GM19372 (cell line): ENCODE measurements at regions not wholly inside any gene's neighbourhood (a gene's known extent, or its start where the extent isn't known, plus 50 kb on each side); places are given as distances from the start of the nearest gene placed in this dataset.
"Not testable (repeated sequence)": the region's sequence is repeated elsewhere in the genome, so short reads cannot be mapped to it uniquely, and the experiment has no call there.

Source experiments
- ATAC-seq: cut with Tn5 transposase; IDR thresholded peaks from one replicate; pipeline ENCODE4 v1.9.1; 2021; ENCODE audit warnings: mild to moderate bottlenecking, low read depth, moderate library complexity; ENCODE audit not compliant: unreplicated experiment

- no peak for ATAC-seq
Observed at GRCh38 chr4:116070283-116070682, 956.9 kb upstream of the NDST4 start.

DNA sequence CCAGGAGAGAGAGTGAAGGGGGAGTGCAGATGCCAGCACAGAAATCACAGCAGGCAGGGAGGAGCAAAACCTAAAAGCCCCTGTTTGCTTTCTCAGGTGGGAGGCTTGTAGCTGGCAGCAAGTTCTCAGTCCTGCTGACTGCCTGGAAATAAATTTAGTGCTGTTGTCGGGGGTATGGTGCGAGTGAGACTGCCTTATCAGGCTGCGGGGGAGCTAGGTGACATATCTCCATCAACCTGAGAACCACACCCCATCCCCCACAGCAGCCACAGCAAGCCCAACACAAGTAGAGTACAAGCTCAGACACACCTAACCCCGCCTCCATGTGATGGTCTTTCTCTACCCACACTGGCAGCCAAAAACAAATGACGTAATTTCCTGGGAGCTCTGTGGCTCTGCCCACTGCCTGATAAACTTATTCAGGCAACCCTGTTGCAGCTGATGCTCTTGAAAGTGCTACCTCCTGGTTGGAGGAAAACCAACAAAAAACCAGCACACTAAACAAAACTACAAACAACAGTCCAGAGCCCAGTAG lies 953.4 kb upstream of the NDST4 start:
- no peak for ATAC-seq

DNA sequence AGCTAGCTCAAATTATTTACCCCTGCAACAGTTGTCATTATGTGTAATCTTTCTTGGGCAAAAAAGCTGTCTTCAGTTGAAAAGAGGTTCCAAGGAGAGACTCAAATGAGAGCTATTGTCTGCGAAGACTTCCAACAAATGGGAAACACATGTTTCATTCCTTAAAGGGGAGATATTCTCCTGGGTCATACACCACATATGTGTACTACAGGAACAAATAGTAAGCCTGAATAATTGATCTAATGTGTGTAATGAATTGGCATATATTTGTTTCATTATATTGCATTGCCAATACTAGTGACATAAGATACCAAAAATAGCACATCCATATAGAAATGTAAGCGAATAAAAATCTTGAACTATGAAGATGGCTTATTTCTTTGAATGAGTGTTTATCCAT lies 950.9 kb upstream of the NDST4 start:
- ATAC-seq = no peak

GRCh38 chr4:116059361-116059760 lies 945.9 kb upstream of the NDST4 start:
- ATAC-seq = no peak

DNA sequence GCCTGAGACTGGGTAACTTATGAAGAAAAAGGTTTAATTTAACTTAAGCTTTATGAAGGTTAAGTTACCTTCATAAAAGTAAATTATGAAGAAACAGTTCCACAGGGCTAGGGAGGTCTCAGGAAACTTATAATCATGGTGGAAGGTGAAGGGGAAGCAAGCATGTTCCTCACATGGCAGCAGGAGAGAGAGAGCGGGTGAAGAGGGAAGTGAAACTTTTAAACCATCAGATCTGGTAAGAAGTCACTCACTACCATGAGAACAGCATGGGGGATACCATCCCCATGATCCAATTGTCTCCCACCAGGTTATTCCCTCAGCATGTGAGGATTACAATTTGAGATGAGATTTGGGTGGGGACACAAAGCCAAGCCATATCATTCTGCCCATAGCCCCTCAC lies 944.7 kb upstream of the NDST4 start:
- ATAC-seq = no peak

DNA sequence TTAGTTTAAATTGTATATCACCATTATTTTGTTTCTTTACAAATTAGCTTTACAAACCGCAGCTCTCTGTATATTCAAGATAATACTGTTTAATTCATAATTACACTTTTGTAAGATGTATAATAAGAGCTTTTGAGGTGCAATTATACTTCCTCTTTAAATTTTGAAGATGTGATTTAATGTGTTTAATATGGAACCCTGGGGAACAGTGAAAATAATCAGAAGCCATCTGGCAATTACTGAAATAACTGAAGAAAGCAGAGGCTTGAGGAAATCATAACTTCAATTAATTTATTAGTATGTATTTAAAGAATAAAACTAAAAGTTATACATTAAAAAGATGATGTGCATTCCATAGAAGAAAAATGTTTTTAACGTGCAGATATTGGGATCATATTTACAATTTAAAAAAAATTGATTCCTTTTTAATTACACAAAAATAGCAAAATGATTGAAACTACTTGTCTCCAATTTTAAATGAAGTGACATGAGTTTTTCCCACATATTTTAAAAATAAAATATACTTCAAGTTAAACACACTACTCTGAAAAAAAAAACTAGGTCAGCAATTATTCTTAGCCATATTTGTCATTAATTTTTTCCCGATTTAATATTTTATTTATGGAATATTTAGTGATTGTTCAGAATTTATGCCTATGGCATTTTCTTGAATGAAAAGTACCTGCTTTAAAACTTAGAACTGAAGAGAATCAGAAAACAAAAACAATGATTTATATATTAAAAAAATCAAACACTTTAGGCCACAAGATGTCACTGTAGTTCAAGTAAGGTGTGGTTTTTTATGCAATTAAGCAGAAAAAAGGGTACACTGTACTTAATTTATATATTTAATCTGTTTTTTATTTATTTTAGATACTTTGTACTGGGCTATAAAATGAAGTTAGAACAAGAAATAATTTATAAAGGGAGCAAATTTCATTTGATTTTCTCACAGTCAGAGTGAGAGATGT lies 942.7 kb upstream of the NDST4 start:
- no peak for ATAC-seq

DNA sequence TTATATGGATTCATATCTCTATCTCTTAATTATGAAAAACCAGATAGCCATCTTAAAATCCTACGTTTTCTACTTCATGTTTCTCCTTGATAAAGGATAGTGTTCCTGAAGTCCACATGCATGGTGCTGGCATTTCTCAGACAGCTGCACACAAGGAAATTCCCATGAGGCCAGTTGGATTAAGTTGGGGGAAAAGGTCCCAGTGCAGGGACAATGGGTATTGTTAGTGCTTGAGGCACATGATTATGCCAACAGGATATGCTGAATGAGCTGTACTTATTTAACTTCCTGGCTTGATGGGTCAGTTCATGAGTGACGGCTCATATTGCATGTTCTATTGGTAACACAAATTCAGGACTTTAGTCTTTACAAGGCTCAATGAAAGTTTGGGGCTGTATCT lies 913.9 kb upstream of the NDST4 start:
- no peak for ATAC-seq

DNA sequence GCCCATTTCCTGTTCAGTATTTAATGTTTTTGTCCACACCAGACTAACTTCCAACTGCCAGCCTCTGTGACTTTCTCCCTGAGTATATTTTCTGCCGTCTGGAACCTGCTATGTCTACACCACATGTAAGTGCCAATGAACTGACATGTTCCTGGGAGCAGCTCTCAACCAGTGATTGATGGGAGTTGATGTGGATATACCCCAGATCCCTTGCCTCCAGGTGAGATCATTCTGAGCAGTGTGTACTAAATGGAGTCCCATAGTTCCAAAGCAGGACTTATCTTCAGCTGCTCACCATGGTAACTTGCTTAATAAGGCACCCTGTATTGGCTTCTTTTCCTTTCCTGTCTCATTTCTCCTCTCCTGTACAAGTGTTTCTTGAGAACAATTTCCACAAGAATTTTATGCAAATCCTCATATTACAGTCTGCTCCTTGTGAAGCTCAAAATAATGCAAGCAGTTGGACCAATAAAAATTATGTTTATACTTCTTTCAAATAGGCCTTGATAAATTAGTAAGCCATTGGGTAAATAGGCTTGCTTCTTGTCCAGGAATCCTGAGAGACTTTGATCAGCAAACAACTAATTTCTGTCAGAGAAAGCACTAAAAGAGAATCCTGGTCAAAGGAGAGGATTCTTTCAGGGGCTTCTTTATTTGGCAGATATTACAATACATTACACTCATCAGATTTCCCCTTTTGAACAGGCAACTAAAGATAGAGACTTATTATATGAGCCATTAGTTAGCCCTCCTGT lies 911.7 kb upstream of the NDST4 start:
- no peak for ATAC-seq

GRCh38 chr4:116023049-116023448 lies 909.6 kb upstream of the NDST4 start:
- ATAC-seq = no peak

DNA sequence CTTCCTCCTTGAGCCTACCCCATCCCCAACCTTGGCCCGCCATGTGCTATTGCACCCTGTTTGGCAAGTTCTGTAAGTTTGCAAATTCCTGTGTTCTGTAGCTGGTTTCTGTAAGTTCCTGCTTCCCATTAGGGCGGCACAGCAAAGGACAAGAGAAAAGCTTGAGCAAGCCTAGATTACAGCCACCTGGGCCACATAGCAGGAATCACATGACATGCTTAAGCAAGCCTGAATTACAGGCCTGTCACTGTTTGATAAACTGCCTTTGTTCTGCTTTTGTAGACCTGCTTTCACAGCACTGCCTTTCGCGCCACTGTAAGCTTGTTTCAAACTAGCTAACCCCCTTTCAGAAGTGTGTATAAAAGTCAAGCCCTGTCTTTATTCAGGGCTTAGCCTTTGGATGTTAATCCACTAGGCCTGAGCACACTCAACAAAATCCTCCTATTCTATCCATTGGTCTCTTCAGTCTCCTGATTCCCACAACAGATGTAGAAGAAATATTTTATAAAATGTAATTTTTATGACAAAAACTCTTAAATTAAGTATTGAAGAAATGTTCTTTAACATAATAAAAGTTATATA lies 906.8 kb upstream of the NDST4 start:
- no peak for ATAC-seq

DNA sequence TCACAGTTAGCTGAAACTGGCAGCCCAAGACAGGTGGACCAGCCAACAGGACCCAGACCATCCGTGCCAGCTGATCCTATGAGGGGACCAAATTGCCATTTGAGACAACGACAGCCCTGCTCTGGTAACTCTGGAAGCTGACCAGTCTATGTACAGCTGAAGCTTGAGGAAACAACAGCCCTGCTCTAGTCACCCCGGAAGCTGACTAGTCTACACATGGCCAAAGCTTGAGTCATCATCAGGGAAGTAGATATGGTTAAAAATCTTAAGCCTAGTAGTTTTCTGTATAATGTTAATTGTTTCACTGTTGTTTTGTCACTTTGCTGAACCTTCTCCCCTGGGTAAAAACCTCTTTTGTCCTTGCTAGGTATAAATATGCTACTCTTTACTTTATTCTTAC lies 905.4 kb upstream of the NDST4 start:
- ATAC-seq = no peak

GRCh38 chr4:116016201-116016600 lies 902.8 kb upstream of the NDST4 start:
- no peak for ATAC-seq

GRCh38 chr4:116015549-116015948 lies 902.1 kb upstream of the NDST4 start:
- no peak for ATAC-seq

- no peak for ATAC-seq
Observed at GRCh38 chr4:116015062-116015461, 901.6 kb upstream of the NDST4 start.

DNA sequence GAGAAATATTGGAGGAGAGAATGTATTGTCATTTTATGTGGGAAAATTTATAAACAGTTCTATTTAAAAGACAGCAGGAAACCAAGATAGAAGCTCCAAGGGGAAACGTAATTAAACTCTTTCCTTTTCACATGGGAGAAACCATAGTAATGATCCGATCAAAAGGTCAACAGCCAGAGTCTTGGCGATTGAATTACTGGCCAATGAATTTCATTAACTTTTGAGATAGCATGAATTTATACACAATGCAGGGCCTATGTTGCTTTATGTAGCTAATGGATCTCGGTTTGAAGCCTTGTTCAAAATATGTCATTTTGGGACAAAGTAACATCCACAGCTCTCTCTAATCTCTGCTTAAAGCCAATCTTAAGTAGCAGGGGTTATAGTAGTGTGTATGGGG lies 897.5 kb upstream of the NDST4 start:
- ATAC-seq = no peak

DNA sequence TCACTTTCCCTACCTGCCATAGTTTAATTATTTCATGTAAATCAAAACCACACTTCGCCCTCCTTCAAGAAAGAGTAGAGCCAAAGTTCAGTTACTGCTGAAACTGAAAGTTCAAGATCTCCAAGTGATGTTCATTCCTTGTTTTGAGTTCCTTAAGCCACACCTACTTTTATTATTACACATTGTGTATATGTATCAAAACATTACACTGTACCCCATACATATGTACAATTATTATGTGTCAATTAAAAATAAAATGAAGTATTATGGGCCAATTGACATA lies 892.3 kb upstream of the NDST4 start:
- ATAC-seq = no peak

DNA sequence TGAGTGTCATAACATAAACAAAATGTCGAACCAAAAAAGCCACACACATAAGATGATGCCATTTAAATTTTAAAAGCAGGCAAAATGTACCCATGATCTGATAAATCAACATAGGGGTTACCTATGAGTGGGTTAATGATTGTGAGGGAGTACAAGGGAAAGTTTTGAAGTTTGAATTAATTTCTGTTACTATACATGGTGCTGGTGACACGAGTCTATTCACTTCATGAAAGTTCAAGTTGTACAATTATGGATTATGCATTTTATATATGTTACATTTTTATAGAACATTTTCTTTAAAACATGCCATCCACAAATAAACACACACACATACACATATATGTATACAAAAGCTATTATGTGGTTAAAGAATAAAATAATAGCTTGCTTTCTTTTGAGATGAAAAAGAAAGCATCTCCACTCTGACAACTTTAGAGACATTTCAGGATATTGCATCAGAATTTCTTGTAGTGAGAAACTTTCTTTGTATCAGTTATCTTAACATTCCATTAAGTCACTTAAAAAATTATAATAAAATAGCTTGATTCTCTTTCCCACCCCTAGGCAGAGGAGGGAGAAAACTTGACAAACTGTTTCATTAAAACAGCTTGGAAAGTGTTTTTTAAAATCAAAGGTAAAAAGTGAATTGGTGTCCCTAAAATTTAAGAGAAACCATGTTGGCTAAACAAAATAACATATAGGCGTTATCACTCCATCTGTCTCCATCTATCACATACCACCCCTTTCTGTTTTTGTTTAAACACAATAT lies 891.8 kb upstream of the NDST4 start:
- ATAC-seq = no peak

- no peak for ATAC-seq
Observed at GRCh38 chr4:116001291-116001690, 887.9 kb upstream of the NDST4 start.

- ATAC-seq = no peak
Observed at GRCh38 chr4:115986573-115986972, 873.2 kb upstream of the NDST4 start.

DNA sequence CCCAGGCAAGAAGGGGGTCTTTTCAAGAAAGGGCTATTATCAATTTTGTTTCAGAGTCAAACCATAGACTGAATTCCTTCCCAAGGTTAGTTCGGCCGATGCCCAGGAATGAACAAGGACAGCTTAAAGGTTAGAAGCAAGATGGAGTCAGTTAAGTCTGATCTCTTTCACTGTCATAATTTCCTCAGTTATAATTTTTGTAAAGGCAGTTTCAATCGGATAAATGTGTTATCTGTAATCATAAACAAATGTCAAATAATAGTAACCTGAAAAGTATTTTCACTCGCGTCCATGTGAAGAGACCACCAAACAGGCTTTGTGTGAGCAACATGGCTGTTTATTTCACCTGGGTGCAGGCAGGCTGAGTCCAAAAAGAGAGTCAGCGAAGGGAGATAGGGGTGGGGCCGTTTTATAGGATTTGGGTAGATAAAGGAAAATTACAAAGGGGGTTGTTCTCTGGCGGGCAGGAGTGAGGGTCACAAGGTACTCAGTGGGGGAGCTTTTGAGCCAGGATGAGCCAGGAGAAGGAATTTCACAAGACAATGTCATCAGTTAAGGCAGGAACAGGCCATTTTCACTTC lies 862.1 kb upstream of the NDST4 start:
- ATAC-seq = not testable (repeated sequence)
